NT2/D1 (cell line): ENCODE measurements at regions not wholly inside any gene's neighbourhood (a gene's known extent, or its start where the extent isn't known, plus 50 kb on each side); places are given as distances from the start of the nearest gene placed in this dataset.

Source experiments
- YY1 ChIP-seq: IDR thresholded peaks from 2 replicates; pipeline ENCODE4 v1.6.1; 2011; ENCODE audit not compliant: insufficient read length, insufficient read depth
- ZNF274 ChIP-seq: IDR thresholded peaks from 2 replicates; pipeline ENCODE4 v1.6.1; 2011; ENCODE audit warnings: mild to moderate bottlenecking, low read depth, low read length

DNA sequence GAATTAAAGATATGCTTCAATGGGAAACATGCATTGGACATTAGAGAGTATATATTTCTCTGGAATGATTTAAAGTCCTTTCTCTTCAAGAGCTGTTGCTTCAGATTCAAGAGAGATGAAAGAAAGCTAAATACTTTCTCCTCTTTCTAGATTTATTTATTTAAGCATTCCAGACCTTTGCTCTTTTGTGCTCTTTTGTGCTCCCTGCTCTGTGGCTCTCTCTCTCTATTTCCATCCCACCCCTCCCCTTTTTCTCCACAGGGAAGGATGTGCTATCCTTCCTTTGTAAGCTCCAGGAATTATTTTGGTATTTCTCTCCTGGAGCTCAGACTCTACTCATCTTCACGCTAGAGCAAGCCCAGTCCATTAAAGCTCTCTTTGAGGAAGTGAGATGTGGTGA lies 871.9 kb upstream of the GBE1 start:
- TF ChIP-seq ZNF274 (no peak), YY1 (no peak)
